ENCODE measurements at regions not wholly inside any gene's neighbourhood (a gene's known extent, or its start where the extent isn't known, plus 50 kb on each side); places are given as distances from the start of the nearest gene placed in this dataset.

- no peak for DNase-seq (ENCODE audit: extremely low read depth, low read depth)
- TF ChIP-seq, protein P1, sequence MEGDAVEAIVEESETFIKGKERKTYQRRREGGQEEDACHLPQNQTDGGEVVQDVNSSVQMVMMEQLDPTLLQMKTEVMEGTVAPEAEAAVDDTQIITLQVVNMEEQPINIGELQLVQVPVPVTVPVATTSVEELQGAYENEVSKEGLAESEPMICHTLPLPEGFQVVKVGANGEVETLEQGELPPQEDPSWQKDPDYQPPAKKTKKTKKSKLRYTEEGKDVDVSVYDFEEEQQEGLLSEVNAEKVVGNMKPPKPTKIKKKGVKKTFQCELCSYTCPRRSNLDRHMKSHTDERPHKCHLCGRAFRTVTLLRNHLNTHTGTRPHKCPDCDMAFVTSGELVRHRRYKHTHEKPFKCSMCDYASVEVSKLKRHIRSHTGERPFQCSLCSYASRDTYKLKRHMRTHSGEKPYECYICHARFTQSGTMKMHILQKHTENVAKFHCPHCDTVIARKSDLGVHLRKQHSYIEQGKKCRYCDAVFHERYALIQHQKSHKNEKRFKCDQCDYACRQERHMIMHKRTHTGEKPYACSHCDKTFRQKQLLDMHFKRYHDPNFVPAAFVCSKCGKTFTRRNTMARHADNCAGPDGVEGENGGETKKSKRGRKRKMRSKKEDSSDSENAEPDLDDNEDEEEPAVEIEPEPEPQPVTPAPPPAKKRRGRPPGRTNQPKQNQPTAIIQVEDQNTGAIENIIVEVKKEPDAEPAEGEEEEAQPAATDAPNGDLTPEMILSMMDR (IDR thresholded peaks at IDR 0.05; ENCODE audit: low read depth, low read length, missing control alignments), result no peak
These were observed 370.9 kb upstream of the RND3 start for GRCh38 chr2:150858382-150858781.

GRCh38 chr2:150856596-150857281 is 369.3 kb upstream of the RND3 start:
- TF ChIP-seq, protein P1 (IDR thresholded peaks at IDR 0.05; ENCODE audit: low read depth, low read length, missing control alignments), result no peak
- H3K4me3 ChIP-seq (replicated peaks; ENCODE audit: low read depth, low read length), result no peak overlapping the region
- DNase-seq (ENCODE audit: extremely low read depth, low read depth), result no peak

More at GRCh38 chr2:150858382-150858781, 370.9 kb upstream of the RND3 start:
- H3K4me3 ChIP-seq (replicated peaks; ENCODE audit: low read depth, low read length), result no peak overlapping the region

DNA sequence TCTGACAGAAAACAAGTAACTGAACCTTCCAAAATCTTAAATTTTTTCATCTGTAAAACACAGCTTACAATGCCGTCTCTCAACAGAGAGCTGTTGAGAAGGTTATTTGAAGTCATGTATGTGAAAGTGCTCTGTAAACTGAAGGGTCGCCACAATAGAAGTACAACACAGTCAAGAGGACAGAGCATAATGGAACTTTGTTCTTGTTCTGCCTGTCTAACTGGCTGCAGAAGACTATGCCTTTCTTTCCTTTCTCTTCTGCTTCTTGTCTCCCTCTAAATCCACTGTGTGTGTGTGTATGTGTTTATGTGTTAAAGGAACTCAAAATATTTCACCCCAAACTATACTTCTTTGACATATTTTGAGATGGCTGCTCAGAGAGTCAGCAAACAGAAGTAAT is 365.8 kb upstream of the RND3 start:
- H3K4me3 ChIP-seq (replicated peaks; ENCODE audit: low read depth, low read length), result no peak overlapping the region
- TF ChIP-seq, protein P1 (IDR thresholded peaks at IDR 0.05; ENCODE audit: low read depth, low read length, missing control alignments), result no peak
- DNase-seq (ENCODE audit: extremely low read depth, low read depth), result no peak

DNA sequence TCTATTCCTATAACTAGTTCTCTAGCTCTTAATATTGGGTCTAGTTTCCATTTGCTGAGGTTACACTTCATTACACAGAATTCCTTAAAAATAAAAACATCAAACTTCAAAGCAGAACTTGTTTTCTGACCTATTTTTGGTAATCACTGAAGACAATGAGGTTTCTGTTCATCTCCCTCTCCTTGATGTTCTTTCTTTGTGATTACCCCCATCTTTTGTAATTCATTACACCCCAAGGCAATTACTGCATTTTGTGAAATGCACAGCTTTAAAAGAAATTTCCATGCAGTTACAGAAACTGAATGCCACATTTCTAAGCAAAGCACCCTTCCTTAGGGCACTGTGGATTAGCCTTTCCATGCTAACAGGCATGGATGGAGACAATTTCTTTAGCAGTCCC is 363.2 kb upstream of the RND3 start:
- TF ChIP-seq, protein P1 (IDR thresholded peaks at IDR 0.05; ENCODE audit: low read depth, low read length, missing control alignments), result no peak

DNA sequence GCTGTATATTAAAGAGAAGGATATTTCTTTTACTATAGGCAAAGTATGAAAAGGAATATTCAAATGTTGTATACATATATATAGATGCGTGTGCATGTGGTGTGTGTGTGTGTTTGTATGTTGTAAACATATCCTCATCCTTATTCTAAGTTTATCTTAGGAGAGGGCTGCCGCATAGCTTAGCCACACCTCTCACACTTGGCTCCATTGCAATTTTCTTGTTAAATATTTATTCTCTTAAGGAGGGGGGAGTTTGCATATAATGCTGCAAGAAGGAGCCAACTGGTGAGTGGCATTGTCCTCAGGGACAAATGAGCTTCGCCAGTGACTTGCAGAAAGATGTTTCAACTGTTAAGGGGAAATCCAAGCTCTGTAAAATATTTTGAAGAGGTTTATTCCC is 360.1 kb upstream of the RND3 start:
- TF ChIP-seq, protein P1 (IDR thresholded peaks at IDR 0.05; ENCODE audit: low read depth, low read length, missing control alignments), result no peak
- H3K4me3 ChIP-seq (replicated peaks; ENCODE audit: low read depth, low read length), result no peak overlapping the region
- no peak for DNase-seq (ENCODE audit: extremely low read depth, low read depth)

More for the DNA sequence above, 363.2 kb upstream of the RND3 start:
- no peak for DNase-seq (ENCODE audit: extremely low read depth, low read depth)
- H3K4me3 ChIP-seq (replicated peaks; ENCODE audit: low read depth, low read length), result no peak overlapping the region

DNA sequence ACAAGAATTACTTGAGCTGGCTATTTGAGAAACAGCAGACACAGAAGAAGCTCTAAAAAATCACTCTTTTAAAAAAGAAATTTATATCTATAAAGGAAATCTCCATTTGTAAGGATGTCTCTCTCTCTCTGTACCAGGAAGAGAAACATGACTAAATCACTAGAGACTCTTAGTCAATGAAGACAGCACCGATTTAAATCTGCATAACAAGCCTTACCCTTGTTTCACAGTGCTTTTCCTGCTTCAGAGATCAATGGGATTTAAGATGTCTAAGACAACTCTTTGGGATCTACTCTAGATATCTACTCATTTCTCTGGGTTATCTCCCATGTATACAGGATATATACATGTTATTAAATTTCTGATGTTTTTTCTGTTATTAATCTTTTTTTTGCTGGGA is 359.2 kb upstream of the RND3 start:
- DNase-seq (ENCODE audit: extremely low read depth, low read depth), result no peak
- TF ChIP-seq, protein P1 (IDR thresholded peaks at IDR 0.05; ENCODE audit: low read depth, low read length, missing control alignments), result no peak
- H3K4me3 ChIP-seq (replicated peaks; ENCODE audit: low read depth, low read length), result no peak overlapping the region

- no peak for DNase-seq (ENCODE audit: extremely low read depth, low read depth)
- TF ChIP-seq, protein P1 (IDR thresholded peaks at IDR 0.05; ENCODE audit: low read depth, low read length, missing control alignments), result no peak
- no peak overlapping the region for H3K4me3 ChIP-seq (replicated peaks; ENCODE audit: low read depth, low read length)
These were observed 345.2 kb upstream of the RND3 start for GRCh38 chr2:150832686-150833085.
